ENCODE measurements at regions not wholly inside any gene's neighbourhood (a gene's known extent, or its start where the extent isn't known, plus 50 kb on each side); places are given as distances from the start of the nearest gene placed in this dataset.
"Not testable (repeated sequence)": the region's sequence is repeated elsewhere in the genome, so short reads cannot be mapped to it uniquely, and the experiment has no call there.

DNA sequence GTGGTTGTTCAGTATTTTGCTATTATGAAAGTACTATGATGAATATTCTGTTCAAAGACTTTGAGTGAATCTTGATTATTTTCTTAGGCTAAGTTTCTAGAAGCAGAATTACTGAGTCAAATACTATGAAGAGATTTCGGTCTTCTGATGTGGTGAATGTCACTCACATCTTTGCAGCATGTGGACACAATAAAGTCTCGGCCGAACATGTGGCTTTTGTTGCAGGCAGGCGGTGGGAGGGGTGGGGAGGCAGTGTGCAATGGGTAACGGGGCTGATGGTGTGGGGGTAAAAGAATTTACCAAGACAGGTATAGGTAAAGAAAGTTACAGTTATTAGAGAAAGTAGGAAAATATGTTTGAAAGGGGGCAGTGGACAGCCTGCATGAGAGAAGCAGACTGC is 156.4 kb upstream of the DTNBP1 start:
- no peaks in the 10 kb centered on the region for H3K4me1 ChIP-seq
- no peak overlapping the region for H2AFZ ChIP-seq
- H3K27ac ChIP-seq, result no peak overlapping the region
- no peaks in the 10 kb centered on the region for H3K9me3 ChIP-seq (ENCODE audit: control insufficient read depth, low read length)
- no peaks in the 10 kb centered on the region for H3K36me3 ChIP-seq (ENCODE audit: control insufficient read depth, insufficient read depth, low read length)
- H3K79me2 ChIP-seq, result no peaks in the 10 kb centered on the region
- no peak overlapping the region for H3K4me3 ChIP-seq (ENCODE audit: low read depth, low read length)
- H3K4me2 ChIP-seq (ENCODE audit: low read length), result no peak overlapping the region
- no peak overlapping the region for H3K9ac ChIP-seq
- TF ChIP-seq, protein P1, sequence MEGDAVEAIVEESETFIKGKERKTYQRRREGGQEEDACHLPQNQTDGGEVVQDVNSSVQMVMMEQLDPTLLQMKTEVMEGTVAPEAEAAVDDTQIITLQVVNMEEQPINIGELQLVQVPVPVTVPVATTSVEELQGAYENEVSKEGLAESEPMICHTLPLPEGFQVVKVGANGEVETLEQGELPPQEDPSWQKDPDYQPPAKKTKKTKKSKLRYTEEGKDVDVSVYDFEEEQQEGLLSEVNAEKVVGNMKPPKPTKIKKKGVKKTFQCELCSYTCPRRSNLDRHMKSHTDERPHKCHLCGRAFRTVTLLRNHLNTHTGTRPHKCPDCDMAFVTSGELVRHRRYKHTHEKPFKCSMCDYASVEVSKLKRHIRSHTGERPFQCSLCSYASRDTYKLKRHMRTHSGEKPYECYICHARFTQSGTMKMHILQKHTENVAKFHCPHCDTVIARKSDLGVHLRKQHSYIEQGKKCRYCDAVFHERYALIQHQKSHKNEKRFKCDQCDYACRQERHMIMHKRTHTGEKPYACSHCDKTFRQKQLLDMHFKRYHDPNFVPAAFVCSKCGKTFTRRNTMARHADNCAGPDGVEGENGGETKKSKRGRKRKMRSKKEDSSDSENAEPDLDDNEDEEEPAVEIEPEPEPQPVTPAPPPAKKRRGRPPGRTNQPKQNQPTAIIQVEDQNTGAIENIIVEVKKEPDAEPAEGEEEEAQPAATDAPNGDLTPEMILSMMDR (IDR thresholded peaks at IDR 0.05), result no peak
- H3K27me3 ChIP-seq (ENCODE audit: control insufficient read depth, insufficient read depth, low read length), result no peaks in the 10 kb centered on the region

DNA sequence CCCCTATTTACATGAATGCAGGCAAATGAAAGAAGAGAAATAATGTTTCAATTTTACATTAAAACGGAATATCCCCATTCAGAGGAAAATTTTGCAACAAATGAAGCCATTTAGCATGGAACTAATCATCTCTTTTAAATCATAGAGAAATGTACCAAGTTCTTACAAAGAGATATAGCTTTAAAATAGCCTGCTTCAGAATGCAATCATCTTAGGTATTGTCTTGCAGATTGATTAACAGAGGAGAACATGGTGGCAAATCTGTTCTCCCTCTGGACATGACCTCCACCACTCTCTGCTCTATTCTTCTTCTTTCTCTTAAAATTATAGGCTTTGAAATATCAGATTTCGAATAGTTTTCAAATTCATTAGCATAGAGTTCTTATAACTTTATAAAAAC is 155.7 kb upstream of the DTNBP1 start:
- H3K9me3 ChIP-seq (ENCODE audit: control insufficient read depth, low read length), result no peaks in the 10 kb centered on the region
- no peak overlapping the region for H3K27ac ChIP-seq
- no peak overlapping the region for H3K4me2 ChIP-seq (ENCODE audit: low read length)
- no peaks in the 10 kb centered on the region for H3K79me2 ChIP-seq
- H2AFZ ChIP-seq, result no peak overlapping the region
- H3K4me3 ChIP-seq (ENCODE audit: low read depth, low read length), result no peak overlapping the region
- TF ChIP-seq, protein P1 (IDR thresholded peaks at IDR 0.05), result no peak
- H3K36me3 ChIP-seq (ENCODE audit: control insufficient read depth, insufficient read depth, low read length), result no peaks in the 10 kb centered on the region
- no peaks in the 10 kb centered on the region for H3K4me1 ChIP-seq
- no peak overlapping the region for H3K9ac ChIP-seq
- H3K27me3 ChIP-seq (ENCODE audit: control insufficient read depth, insufficient read depth, low read length), result no peaks in the 10 kb centered on the region

DNA sequence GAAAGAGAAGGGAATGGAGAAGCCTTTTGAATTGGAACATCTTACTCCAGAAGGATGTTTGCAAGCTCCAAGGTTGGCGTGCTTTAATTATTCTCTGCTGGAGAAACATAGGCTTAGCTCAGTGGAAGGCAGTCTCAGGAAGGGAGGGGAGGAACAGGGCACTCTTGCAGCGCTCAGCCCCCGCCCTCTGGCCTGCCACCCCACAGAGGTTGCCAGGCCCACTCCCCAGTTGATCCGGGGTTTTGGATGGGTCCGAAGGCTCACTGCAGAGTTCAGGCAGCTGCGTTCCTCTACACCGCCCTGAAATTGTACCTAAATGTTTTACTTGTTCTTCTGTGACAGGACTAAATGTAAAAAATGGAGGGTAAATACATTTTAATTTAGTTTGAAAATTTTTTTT is 155.2 kb upstream of the DTNBP1 start:
- Histone ChIP-seq H2AFZ (no peak overlapping the region), H3K4me2 (ENCODE audit: low read length) (no peak overlapping the region), H3K27me3 (ENCODE audit: control insufficient read depth, insufficient read depth, low read length) (no peaks in the 10 kb centered on the region), H3K9me3 (ENCODE audit: control insufficient read depth, low read length) (no peaks in the 10 kb centered on the region), H3K4me3 (ENCODE audit: low read depth, low read length) (no peak overlapping the region), H3K9ac (no peak overlapping the region), H3K4me1 (no peaks in the 10 kb centered on the region), H3K36me3 (ENCODE audit: control insufficient read depth, insufficient read depth, low read length) (no peaks in the 10 kb centered on the region), H3K27ac (no peak overlapping the region), H3K79me2 (no peaks in the 10 kb centered on the region)
- TF ChIP-seq, protein P1 (IDR thresholded peaks at IDR 0.05), result no peak

DNA sequence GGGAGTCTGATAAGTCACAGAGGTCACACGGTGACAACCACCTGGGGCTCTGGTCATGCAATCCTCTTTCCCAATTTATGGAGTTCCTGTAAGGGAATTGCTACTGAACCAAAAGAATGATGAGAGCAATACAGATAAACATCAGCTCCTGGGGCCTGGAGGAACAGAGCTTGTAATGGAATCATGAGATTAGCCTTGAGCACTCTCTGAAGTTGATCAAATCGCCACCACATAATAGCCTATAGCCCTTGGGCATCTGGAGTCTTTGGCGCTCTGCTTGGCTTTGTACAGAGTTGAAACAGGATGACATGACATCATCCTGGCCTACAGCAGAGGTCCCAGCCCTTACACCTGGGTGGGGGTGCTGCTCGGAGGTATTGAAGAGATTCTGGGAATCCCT is 154.3 kb upstream of the DTNBP1 start:
- H3K4me3 ChIP-seq (ENCODE audit: low read depth, low read length), result no peak overlapping the region

DNA sequence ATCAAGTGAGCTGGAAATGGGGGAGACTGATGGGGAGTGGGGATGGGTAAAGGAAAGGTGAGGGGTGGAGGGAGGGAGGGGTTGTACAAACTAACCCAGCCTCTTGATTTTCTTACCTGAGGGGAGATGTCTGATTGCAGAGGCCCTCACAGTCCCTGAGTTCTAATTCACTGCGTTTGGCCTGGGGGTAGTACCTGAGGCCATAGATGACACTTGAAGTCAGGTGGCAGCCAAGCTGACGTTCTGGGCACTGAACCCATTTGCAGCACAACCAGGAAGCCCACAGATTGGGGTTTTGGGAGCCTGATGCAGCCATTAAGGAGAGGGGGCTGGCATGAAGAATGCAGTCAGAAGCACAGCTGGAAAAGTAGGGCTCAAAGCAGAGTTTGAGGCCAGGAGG is 153.8 kb upstream of the DTNBP1 start:
- Histone ChIP-seq H3K79me2 (no peaks in the 10 kb centered on the region), H3K4me2 (ENCODE audit: low read length) (no peak overlapping the region), H3K4me1 (no peaks in the 10 kb centered on the region), H3K9ac (no peak overlapping the region), H3K27ac (no peak overlapping the region), H3K9me3 (ENCODE audit: control insufficient read depth, low read length) (no peaks in the 10 kb centered on the region), H3K4me3 (ENCODE audit: low read depth, low read length) (no peak overlapping the region), H3K36me3 (ENCODE audit: control insufficient read depth, insufficient read depth, low read length) (no peaks in the 10 kb centered on the region), H2AFZ (no peak overlapping the region), H3K27me3 (ENCODE audit: control insufficient read depth, insufficient read depth, low read length) (no peaks in the 10 kb centered on the region)
- TF ChIP-seq, protein P1 (IDR thresholded peaks at IDR 0.05), result no peak

More for the DNA sequence above, 154.3 kb upstream of the DTNBP1 start:
- Histone ChIP-seq H3K79me2 (no peaks in the 10 kb centered on the region), H3K27ac (no peak overlapping the region), H3K4me1 (no peaks in the 10 kb centered on the region), H3K9ac (no peak overlapping the region), H3K9me3 (ENCODE audit: control insufficient read depth, low read length) (no peaks in the 10 kb centered on the region), H3K36me3 (ENCODE audit: control insufficient read depth, insufficient read depth, low read length) (no peaks in the 10 kb centered on the region), H3K4me2 (ENCODE audit: low read length) (no peak overlapping the region), H2AFZ (no peak overlapping the region), H3K27me3 (ENCODE audit: control insufficient read depth, insufficient read depth, low read length) (no peaks in the 10 kb centered on the region)
- TF ChIP-seq, protein P1 (IDR thresholded peaks at IDR 0.05), result no peak

DNA sequence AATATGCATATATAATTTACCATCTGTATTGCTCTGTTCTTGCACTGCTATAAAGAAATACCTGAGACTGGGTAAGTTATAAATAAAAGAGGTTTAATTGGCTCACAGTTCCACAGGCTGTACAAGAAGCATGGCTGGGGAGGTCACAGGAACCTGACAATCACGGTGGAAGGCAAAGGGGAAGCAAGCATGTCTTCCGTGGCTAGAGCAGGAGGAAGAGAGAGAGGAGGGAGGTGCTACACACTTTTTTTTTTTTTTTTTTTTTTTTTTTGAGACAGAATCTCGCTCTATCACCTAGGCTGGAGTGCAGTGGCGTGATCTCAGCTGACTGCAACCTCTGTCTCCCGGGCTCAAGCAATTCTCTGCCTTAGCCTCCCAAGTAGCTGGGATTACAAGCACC is 150.9 kb upstream of the DTNBP1 start:
- not testable (repeated sequence) for H3K9me3 ChIP-seq (ENCODE audit: control insufficient read depth, low read length); H3K79me2 ChIP-seq; H3K4me1 ChIP-seq; H3K27me3 ChIP-seq (ENCODE audit: control insufficient read depth, insufficient read depth, low read length); H3K4me2 ChIP-seq (ENCODE audit: low read length); H3K27ac ChIP-seq; H3K4me3 ChIP-seq (ENCODE audit: low read depth, low read length); H2AFZ ChIP-seq; H3K36me3 ChIP-seq (ENCODE audit: control insufficient read depth, insufficient read depth, low read length); H3K9ac ChIP-seq

Data from parathyroid adenoma (tissue), 2 donors.